Epithelial cell of esophagus (primary cell): ENCODE measurements at regions not wholly inside any gene's neighbourhood (a gene's known extent, or its start where the extent isn't known, plus 50 kb on each side); places are given as distances from the start of the nearest gene placed in this dataset.
A peak's percentile ranks its signal among the peaks of the same experiment; 100 is the strongest.
"Not testable (repeated sequence)": the region's sequence is repeated elsewhere in the genome, so short reads cannot be mapped to it uniquely, and the experiment has no call there.

Experiments
- DNase-seq: peaks from one replicate; pipeline ENCODE4 v3.0.0; 2010; ENCODE audit warnings: low read depth
- H3K4me3 ChIP-seq: 2 replicates; pipeline ENCODE4 v1.5.1; 2011; ENCODE audit warnings: mild to moderate bottlenecking, low read length, control low read depth
- TF ChIP-seq, protein P1 (sequence below): IDR thresholded peaks from 2 replicates; pipeline ENCODE4 v1.5.1; 2011; ENCODE audit warnings: low read depth, mild to moderate bottlenecking, low read length, control low read depth, inconsistent platforms; ENCODE audit not compliant: insufficient read depth; ENCODE audit errors: missing control alignments

DNA sequence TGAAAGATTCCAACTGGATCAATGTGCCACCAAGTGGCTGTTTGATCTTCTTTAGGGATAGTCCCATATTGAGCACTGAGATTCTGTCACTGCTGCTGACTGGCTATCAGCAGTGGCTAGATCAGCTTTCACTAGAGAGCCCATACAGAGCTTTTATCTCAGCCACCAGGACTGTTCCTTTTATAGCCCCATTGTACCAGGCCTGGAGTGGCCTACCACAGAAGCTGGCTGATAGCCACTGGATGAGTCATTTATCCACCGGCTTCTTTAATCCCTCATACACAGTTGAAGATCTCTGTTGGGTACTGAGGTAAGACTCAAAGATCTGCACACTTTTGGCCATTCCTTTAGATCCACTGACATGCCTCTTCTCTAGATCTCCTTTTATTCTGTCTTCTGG lies 1101.1 kb downstream of the SORCS3 start:
- DNase-seq: peak; percentile 15
- no peak overlapping the region for H3K4me3 ChIP-seq
- TF ChIP-seq, protein P1, sequence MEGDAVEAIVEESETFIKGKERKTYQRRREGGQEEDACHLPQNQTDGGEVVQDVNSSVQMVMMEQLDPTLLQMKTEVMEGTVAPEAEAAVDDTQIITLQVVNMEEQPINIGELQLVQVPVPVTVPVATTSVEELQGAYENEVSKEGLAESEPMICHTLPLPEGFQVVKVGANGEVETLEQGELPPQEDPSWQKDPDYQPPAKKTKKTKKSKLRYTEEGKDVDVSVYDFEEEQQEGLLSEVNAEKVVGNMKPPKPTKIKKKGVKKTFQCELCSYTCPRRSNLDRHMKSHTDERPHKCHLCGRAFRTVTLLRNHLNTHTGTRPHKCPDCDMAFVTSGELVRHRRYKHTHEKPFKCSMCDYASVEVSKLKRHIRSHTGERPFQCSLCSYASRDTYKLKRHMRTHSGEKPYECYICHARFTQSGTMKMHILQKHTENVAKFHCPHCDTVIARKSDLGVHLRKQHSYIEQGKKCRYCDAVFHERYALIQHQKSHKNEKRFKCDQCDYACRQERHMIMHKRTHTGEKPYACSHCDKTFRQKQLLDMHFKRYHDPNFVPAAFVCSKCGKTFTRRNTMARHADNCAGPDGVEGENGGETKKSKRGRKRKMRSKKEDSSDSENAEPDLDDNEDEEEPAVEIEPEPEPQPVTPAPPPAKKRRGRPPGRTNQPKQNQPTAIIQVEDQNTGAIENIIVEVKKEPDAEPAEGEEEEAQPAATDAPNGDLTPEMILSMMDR: no peak

GRCh38 chr10:105734479-105734878 lies 1093.4 kb downstream of the SORCS3 start:
- TF ChIP-seq, protein P1: no peak
- no peak overlapping the region for H3K4me3 ChIP-seq
- no peak for DNase-seq

- DNase-seq: no peak
- H3K4me3 ChIP-seq: no peak overlapping the region
- TF ChIP-seq, protein P1: no peak
Measured at GRCh38 chr10:105733924-105734323, 1092.8 kb downstream of the SORCS3 start.

GRCh38 chr10:105729428-105729827 lies 1088.3 kb downstream of the SORCS3 start:
- H3K4me3 ChIP-seq: no peak overlapping the region
- TF ChIP-seq, protein P1: no peak
- DNase-seq: no peak

GRCh38 chr10:105727586-105727985 lies 1086.5 kb downstream of the SORCS3 start:
- DNase-seq, H3K4me3 ChIP-seq: not testable (repeated sequence)

DNA sequence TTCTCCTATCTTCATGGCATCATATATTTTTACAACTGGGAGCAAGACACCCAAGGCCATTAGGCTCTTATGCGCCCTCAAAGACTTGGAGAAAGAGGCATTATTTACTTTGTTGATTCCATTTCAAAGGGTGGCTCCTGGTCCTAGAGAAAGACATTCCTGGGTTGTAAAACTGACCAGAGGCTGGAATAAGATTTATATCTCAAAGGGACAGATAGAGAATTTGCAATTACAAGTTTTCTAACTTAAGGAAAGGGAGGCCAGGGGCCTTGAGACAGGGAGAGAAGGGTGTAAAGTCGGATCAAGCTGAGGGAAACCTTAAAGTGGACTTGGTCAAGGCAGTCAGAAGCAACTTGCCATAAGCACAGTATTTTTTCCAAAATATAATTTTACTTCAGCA lies 1086.0 kb downstream of the SORCS3 start:
- no peak for DNase-seq
- TF ChIP-seq, protein P1: no peak
- H3K4me3 ChIP-seq: no peak overlapping the region

DNA sequence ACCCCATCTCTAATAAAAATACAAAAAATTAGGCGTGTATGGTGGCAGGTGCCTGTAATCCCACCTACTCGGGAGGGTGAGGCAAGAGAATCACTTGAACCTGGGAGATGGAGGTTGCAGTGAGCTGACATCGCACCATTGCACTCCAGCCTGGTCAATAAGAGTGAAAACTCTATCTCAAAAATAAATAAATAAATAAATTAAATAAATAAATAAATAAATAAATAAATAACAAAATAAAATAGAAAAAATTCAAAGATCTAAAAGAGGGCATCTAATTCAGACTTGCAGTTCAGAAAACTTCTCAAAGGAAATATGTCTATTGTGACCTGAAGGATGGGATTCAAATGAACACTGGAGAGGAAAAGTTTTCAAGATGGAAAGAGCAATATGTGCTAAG lies 1085.1 kb downstream of the SORCS3 start:
- DNase-seq: no peak
- H3K4me3 ChIP-seq: no peak overlapping the region
- TF ChIP-seq, protein P1: no peak

GRCh38 chr10:105725007-105725406 lies 1083.9 kb downstream of the SORCS3 start:
- no peak overlapping the region for H3K4me3 ChIP-seq
- TF ChIP-seq, protein P1: no peak
- no peak for DNase-seq
